Cardiac fibroblast (primary cell): ENCODE measurements at regions not wholly inside any gene's neighbourhood (a gene's known extent, or its start where the extent isn't known, plus 50 kb on each side); places are given as distances from the start of the nearest gene placed in this dataset.

Source experiments
- DNase-seq, 2 donors: peaks; one replicate each; pipeline versions ENCODE4 v3.0.0 to v3.0.0-alpha.2; 2010; ENCODE audit warnings: low read depth in 2 of 2
- H3K4me3 ChIP-seq, 2 donors: replicated peaks in 1 of 2; 1 replicate in 1 of 2; 2 replicates in 1 of 2; pipeline ENCODE4 v1.5.1; 2011; ENCODE audit warnings: low read depth in 2 of 2, low read length in 2 of 2, mild to moderate bottlenecking in 2 of 2, moderate library complexity in 1 of 2
- CTCF ChIP-seq: IDR thresholded peaks from one replicate; pipeline ENCODE4 v1.5.1; 2011; ENCODE audit warnings: low read depth, mild to moderate bottlenecking, low read length, inconsistent platforms

GRCh38 chr13:62296812-62297211 lies 881.2 kb upstream of the PCDH20 start:
- no peak for DNase-seq
- TF ChIP-seq CTCF, result no peak
- H3K4me3 ChIP-seq, result no peak overlapping the region

DNA sequence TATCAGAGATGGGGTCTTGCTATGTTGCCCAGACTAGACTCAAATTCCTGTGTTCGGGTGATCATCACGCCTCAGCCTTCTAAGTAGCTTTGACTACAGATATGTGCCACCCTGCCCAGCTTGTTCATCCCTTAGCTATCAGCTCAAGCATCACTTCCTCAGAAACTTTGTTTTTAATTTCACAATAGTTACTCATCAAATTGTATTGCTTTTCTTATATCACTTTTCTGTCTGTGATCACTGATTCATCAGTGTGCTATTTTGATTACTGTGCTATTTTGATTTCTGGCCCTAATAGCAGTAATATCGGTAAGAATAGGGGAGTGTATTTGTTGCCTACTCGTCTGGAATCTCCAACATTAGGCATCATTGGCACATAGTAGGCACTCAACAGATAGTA lies 878.6 kb upstream of the PCDH20 start:
- peak in 1 of 2 donors; percentile 0 for DNase-seq
- no peak for TF ChIP-seq CTCF
- no peak overlapping the region for H3K4me3 ChIP-seq

GRCh38 chr13:62292714-62293480 lies 877.2 kb upstream of the PCDH20 start:
- no peak overlapping the region for H3K4me3 ChIP-seq
- peak; percentile 0 to 2 for DNase-seq
- no peak for TF ChIP-seq CTCF

- TF ChIP-seq CTCF, result no peak
These were observed 874.9 kb upstream of the PCDH20 start for GRCh38 chr13:62290542-62290941.

GRCh38 chr13:62287764-62288163 lies 872.1 kb upstream of the PCDH20 start:
- TF ChIP-seq CTCF, result no peak
- H3K4me3 ChIP-seq, result no peak overlapping the region
- DNase-seq, result no peak

More at GRCh38 chr13:62290542-62290941, 874.9 kb upstream of the PCDH20 start:
- H3K4me3 ChIP-seq, result no peak overlapping the region
- DNase-seq, result no peak

DNA sequence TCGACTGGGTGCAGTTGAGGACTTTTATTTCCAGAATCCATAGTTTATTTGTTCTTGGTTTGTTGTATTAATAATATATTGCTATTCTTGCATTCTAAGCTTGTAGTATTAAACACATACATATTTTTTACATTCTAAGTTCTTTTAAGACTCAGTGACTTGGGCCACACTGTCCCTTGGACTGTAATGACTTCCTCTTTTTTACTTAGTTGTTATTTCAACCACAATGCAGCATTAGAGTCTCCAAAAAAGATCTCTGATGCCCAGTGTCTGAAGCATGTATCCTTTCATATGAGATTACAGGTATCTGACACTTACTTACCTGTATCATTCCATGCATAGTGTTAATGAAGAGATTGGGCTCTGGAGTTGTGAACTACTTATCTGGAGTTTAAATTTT lies 864.9 kb upstream of the PCDH20 start:
- DNase-seq, result no peak
- TF ChIP-seq CTCF, result no peak
- H3K4me3 ChIP-seq, result no peak overlapping the region

GRCh38 chr13:62278271-62278670 lies 862.6 kb upstream of the PCDH20 start:
- H3K4me3 ChIP-seq, result no peak overlapping the region
- no peak for DNase-seq
- TF ChIP-seq CTCF, result no peak
